Stomach (tissue), 4 donors: ENCODE measurements at regions not wholly inside any gene's neighbourhood (a gene's known extent, or its start where the extent isn't known, plus 50 kb on each side); places are given as distances from the start of the nearest gene placed in this dataset.

Experiments
- EP300 ChIP-seq: sonication (generic); formaldehyde crosslinking; IDR thresholded peaks from one replicate; pipeline ENCODE4 v1.6.1; 2017; ENCODE audit warnings: antibody characterized with exemption
- POLR2A ChIP-seq, 4 donors: fragments of 450-650 bp; IDR thresholded peaks; one replicate each; pipeline ENCODE4 v1.6.1; 2016; ENCODE audit warnings: antibody characterized with exemption in 4 of 4, control low read depth in 2 of 4, mild to moderate bottlenecking in 1 of 4, moderate library complexity in 1 of 4
- POLR2AphosphoS5 ChIP-seq, 3 donors: sonication (generic); formaldehyde crosslinking; IDR thresholded peaks; one replicate each; pipeline ENCODE4 v1.6.1; 2016; ENCODE audit warnings: antibody characterized with exemption in 3 of 3
- TF ChIP-seq, protein P1 (sequence below), 7 experiments: fragments of 450-650 bp in 4 of 7; fragments of 200-600 bp in 3 of 7; sonication (generic) in 3 of 7; IDR thresholded peaks; one replicate each; pipeline ENCODE4 v1.5.1; 2016 to 2019; ENCODE audit warnings: antibody characterized with exemption in 7 of 7, control low read depth in 2 of 7, mild to moderate bottlenecking in 1 of 7

DNA sequence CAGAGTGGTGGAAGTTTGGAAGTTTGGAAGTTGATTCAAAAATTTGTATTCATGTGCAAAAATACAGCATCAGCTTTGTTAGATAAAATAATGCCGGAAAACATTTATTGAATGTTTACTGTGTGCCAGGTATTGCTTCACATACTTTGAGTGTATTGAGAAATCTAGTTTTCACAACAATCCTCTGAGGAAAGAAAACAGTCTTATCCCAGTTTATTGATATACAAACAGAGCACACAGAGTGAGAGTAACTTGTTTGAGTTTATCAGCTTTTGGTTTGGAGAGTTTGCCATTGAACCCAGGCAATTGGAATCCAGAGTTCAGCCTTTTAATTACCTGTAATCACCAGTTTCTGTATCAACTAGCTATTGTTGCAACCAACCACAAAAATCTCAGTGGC, 127.2 kb upstream of the RPS6KA3 start:
- TF ChIP-seq POLR2AphosphoS5 (IDR thresholded peaks at IDR 0.05) = no peak
- TF ChIP-seq, protein P1, sequence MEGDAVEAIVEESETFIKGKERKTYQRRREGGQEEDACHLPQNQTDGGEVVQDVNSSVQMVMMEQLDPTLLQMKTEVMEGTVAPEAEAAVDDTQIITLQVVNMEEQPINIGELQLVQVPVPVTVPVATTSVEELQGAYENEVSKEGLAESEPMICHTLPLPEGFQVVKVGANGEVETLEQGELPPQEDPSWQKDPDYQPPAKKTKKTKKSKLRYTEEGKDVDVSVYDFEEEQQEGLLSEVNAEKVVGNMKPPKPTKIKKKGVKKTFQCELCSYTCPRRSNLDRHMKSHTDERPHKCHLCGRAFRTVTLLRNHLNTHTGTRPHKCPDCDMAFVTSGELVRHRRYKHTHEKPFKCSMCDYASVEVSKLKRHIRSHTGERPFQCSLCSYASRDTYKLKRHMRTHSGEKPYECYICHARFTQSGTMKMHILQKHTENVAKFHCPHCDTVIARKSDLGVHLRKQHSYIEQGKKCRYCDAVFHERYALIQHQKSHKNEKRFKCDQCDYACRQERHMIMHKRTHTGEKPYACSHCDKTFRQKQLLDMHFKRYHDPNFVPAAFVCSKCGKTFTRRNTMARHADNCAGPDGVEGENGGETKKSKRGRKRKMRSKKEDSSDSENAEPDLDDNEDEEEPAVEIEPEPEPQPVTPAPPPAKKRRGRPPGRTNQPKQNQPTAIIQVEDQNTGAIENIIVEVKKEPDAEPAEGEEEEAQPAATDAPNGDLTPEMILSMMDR (IDR thresholded peaks at IDR 0.05) = no peak
- TF ChIP-seq POLR2A (IDR thresholded peaks at IDR 0.05) = no peak
- TF ChIP-seq EP300 = no peak
